ENCODE measurements at regions not wholly inside any gene's neighbourhood (a gene's known extent, or its start where the extent isn't known, plus 50 kb on each side); places are given as distances from the start of the nearest gene placed in this dataset.

- TF ChIP-seq CTCF (IDR thresholded peaks at IDR 0.05; ENCODE audit: low read depth, low read length): no peak
- no peak overlapping the region for H3K4me3 ChIP-seq (ENCODE audit: low read depth, low read length)
- ChIA-PET CTCF (interaction anchor here (1.6 to 1.9 kb wide), 2 partner anchors 9 to 29 kb away, joined by 6 to 17 read pairs; no protein-coding TSS in a partner anchor), POLR2A (no interaction called here)
- no peak for DNase-seq (ENCODE audit: low read depth, low spot score)
- H3K27ac ChIP-seq (ENCODE audit: low read depth, low read length): no peak overlapping the region
- no peaks in the 10 kb centered on the region for H3K9me3 ChIP-seq (ENCODE audit: control insufficient read depth, insufficient read depth, low read length)
- no peaks in the 10 kb centered on the region for H3K27me3 ChIP-seq (ENCODE audit: control insufficient read depth, insufficient read depth, low read length)
Observed at GRCh38 chr1:55346586-55346985, 131.4 kb upstream of the USP24 start.

GRCh38 chr1:55339681-55340080, 124.5 kb upstream of the USP24 start:
- no peak overlapping the region for H3K27ac ChIP-seq (ENCODE audit: low read depth, low read length)
- H3K9me3 ChIP-seq (ENCODE audit: control insufficient read depth, insufficient read depth, low read length): no peaks in the 10 kb centered on the region
- ChIA-PET POLR2A (no interaction called here), CTCF (interaction anchor here (1.2 kb wide), 1 partner anchor 1245 kb away, joined by 4 read pairs; no protein-coding TSS in a partner anchor)
- H3K27me3 ChIP-seq (ENCODE audit: control insufficient read depth, insufficient read depth, low read length): no peaks in the 10 kb centered on the region
- no peak overlapping the region for H3K4me3 ChIP-seq (ENCODE audit: low read depth, low read length)
- no peak for DNase-seq (ENCODE audit: low read depth, low spot score)
- TF ChIP-seq CTCF (IDR thresholded peaks at IDR 0.05; ENCODE audit: low read depth, low read length): no peak

- DNase-seq (ENCODE audit: low read depth, low spot score): no peak
- no peak overlapping the region for H3K4me3 ChIP-seq (ENCODE audit: low read depth, low read length)
- no peaks in the 10 kb centered on the region for H3K27me3 ChIP-seq (ENCODE audit: control insufficient read depth, insufficient read depth, low read length)
- no peak for TF ChIP-seq CTCF (IDR thresholded peaks at IDR 0.05; ENCODE audit: low read depth, low read length)
- ChIA-PET POLR2A (interaction anchor here (1.1 kb wide), 1 partner anchor 123 kb away, joined by 3 read pairs; the partner anchor contains the start of gene USP24), CTCF (interaction anchor here (0.9 to 3.1 kb wide), 17 partner anchors 8 to 1247 kb away, joined by 3 to 31 read pairs (median 7); no protein-coding TSS in a partner anchor)
- H3K27ac ChIP-seq (ENCODE audit: low read depth, low read length): no peak overlapping the region
- H3K9me3 ChIP-seq (ENCODE audit: control insufficient read depth, insufficient read depth, low read length): no peaks in the 10 kb centered on the region
Observed at GRCh38 chr1:55338448-55338820, 123.3 kb upstream of the USP24 start.

GRCh38 chr1:55337801-55338447, 122.8 kb upstream of the USP24 start:
- Histone ChIP-seq H3K27ac (ENCODE audit: low read depth, low read length) (no peak overlapping the region), H3K9me3 (ENCODE audit: control insufficient read depth, insufficient read depth, low read length) (no peaks in the 10 kb centered on the region), H3K4me3 (ENCODE audit: low read depth, low read length) (no peak overlapping the region), H3K27me3 (ENCODE audit: control insufficient read depth, insufficient read depth, low read length) (no peaks in the 10 kb centered on the region)
- DNase-seq (ENCODE audit: low read depth, low spot score): no peak
- ChIA-PET CTCF (interaction anchor here (0.7 to 3.1 kb wide), 22 partner anchors 8 to 1248 kb away, joined by 3 to 31 read pairs (median 5); no protein-coding TSS in a partner anchor), POLR2A (interaction anchor here (1.1 kb wide), 1 partner anchor 123 kb away, joined by 3 read pairs; the partner anchor contains the start of gene USP24)
- TF ChIP-seq CTCF (IDR thresholded peaks at IDR 0.05; ENCODE audit: low read depth, low read length): peak; percentile 67

GRCh38 chr1:55334797-55335196, 119.6 kb upstream of the USP24 start:
- CTCF ChIA-PET: no interaction called here

More at GRCh38 chr1:55334797-55335196, 119.6 kb upstream of the USP24 start:
- no peak overlapping the region for H3K4me3 ChIP-seq (ENCODE audit: low read depth, low read length)
- no peak for TF ChIP-seq CTCF (IDR thresholded peaks at IDR 0.05; ENCODE audit: low read depth, low read length)
- POLR2A ChIA-PET: no interaction called here
- H3K27me3 ChIP-seq (ENCODE audit: control insufficient read depth, insufficient read depth, low read length): no peaks in the 10 kb centered on the region
- H3K27ac ChIP-seq (ENCODE audit: low read depth, low read length): no peak overlapping the region
- no peak for DNase-seq (ENCODE audit: low read depth, low spot score)
- no peaks in the 10 kb centered on the region for H3K9me3 ChIP-seq (ENCODE audit: control insufficient read depth, insufficient read depth, low read length)
